ENCODE measurements at regions not wholly inside any gene's neighbourhood (a gene's known extent, or its start where the extent isn't known, plus 50 kb on each side); places are given as distances from the start of the nearest gene placed in this dataset.

DNA sequence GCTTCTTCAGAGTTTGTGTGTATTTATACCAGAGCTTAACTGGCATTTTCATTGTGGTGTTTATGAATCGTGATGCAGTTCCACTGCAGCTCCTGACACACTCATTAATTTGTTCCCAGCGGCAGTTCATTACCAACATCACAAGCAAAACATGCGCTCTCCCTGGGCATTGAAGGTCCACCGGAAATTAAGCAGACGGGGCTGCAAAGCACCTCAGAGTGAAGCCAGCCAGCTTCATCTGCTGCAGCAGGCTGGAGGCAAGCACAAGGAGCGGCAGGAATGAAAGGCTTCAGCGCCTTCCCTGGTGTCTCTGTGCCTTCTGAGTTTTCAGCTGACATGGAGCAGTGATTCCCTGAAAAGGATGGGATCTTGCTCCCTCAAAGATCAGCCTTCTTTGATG is 246.0 kb upstream of the SPTLC3 start:
- no peak overlapping the region for H3K27ac ChIP-seq
- ChIA-PET POLR2A (ENCODE audit: low non-redundant PET) (no interaction called here), CTCF (no interaction called here)
- TF ChIP-seq, protein P1, sequence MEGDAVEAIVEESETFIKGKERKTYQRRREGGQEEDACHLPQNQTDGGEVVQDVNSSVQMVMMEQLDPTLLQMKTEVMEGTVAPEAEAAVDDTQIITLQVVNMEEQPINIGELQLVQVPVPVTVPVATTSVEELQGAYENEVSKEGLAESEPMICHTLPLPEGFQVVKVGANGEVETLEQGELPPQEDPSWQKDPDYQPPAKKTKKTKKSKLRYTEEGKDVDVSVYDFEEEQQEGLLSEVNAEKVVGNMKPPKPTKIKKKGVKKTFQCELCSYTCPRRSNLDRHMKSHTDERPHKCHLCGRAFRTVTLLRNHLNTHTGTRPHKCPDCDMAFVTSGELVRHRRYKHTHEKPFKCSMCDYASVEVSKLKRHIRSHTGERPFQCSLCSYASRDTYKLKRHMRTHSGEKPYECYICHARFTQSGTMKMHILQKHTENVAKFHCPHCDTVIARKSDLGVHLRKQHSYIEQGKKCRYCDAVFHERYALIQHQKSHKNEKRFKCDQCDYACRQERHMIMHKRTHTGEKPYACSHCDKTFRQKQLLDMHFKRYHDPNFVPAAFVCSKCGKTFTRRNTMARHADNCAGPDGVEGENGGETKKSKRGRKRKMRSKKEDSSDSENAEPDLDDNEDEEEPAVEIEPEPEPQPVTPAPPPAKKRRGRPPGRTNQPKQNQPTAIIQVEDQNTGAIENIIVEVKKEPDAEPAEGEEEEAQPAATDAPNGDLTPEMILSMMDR (conservative IDR thresholded peaks at IDR 0.05; ENCODE audit: low read depth): no peak
- DNase-seq (ENCODE audit: low spot score): no peak

DNA sequence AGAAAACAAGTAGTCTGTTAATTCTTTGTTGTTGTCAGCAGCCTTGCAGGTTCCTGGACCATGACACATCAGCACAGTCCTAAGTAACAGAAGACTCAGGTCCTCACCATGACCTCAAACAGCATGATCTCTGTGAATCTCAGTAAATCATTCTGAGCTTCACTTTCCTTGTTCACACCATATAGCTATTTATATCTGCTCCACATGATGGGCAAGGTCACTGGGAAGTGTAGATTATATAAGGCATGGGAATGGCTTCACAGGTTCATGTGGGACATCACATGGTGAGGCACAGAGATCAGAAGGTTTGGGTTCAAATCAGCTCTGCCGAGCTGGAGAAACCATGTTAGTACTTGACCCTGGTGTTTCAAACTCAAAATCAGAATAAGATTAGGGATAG is 245.4 kb upstream of the SPTLC3 start:
- ChIA-PET CTCF (interaction anchor here (0.6 kb wide), 1 partner anchor 1690 kb away, joined by 4 read pairs; no protein-coding TSS in a partner anchor), POLR2A (ENCODE audit: low non-redundant PET) (no interaction called here)
- TF ChIP-seq, protein P1 (conservative IDR thresholded peaks at IDR 0.05; ENCODE audit: low read depth): no peak
- DNase-seq (ENCODE audit: low spot score): no peak
- H3K27ac ChIP-seq: no peak overlapping the region

DNA sequence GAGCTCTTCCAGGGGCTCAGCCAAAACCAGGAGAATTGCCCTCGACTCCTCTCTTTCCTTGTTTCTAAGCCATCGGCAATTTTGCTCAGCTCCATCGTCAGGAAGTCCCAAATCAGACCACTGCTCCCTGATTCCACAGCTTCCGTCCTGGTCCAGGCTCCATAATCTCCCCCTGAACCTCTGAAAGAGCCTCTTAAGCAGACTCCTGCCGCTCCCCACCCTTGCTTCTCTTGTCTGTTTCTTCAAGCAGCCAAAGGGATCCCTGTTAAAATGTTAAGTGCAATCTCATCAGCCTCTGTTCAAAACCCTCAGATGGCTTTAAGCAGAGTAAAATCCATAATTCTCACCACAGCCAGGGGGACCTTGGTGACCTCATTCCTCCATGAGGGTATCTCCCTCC is 244.7 kb upstream of the SPTLC3 start:
- ChIA-PET CTCF (interaction anchor here (0.6 kb wide), 1 partner anchor 1689 kb away, joined by 4 read pairs; no protein-coding TSS in a partner anchor), POLR2A (ENCODE audit: low non-redundant PET) (no interaction called here)
- no peak for DNase-seq (ENCODE audit: low spot score)
- TF ChIP-seq, protein P1 (conservative IDR thresholded peaks at IDR 0.05; ENCODE audit: low read depth): no peak
- no peak overlapping the region for H3K27ac ChIP-seq

DNA sequence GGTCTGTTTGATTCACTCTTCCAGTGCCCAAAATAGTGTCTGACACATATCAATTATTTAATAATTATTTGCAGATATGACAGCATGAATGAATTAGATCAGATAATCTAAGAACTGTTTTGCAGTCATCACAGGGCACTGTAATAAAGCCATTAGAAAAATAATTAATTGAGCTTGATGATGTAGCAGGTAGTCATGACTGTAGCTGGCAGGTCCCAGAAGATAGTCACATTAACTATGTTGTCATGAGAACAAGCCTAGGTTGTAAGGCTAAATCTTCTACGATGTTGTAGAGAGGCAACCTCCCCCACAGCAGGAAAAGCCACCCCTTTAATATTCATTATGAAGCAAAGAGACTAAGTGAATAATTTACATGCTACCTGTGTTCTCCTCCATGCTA is 243.9 kb upstream of the SPTLC3 start:
- ChIA-PET CTCF (no interaction called here), POLR2A (ENCODE audit: low non-redundant PET) (no interaction called here)
- no peak overlapping the region for H3K27ac ChIP-seq
- no peak for DNase-seq (ENCODE audit: low spot score)
- TF ChIP-seq, protein P1 (conservative IDR thresholded peaks at IDR 0.05; ENCODE audit: low read depth): no peak

DNA sequence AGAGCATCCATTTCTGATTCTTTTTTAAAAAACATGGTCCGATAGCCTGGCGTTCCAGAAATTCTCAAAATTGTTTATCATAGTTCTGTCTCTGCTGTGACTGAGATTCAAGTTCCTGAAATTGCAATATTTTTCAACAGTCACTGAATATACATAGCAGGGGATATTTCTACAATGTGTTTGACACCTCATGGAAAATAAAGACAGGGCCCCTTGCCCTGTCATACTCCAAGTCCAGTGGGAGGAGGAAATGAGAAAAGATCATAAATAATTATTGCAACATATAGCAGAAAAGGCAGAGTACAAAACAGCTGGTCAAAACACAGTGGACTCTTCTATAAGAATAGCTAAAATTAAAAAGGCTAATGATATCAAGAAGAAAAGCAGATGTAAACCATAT is 234.8 kb upstream of the SPTLC3 start:
- CTCF ChIA-PET: no interaction called here
- DNase-seq (ENCODE audit: low spot score): no peak
- TF ChIP-seq, protein P1 (conservative IDR thresholded peaks at IDR 0.05; ENCODE audit: low read depth): no peak
- POLR2A ChIA-PET (ENCODE audit: low non-redundant PET): no interaction called here
- no peak overlapping the region for H3K27ac ChIP-seq

DNA sequence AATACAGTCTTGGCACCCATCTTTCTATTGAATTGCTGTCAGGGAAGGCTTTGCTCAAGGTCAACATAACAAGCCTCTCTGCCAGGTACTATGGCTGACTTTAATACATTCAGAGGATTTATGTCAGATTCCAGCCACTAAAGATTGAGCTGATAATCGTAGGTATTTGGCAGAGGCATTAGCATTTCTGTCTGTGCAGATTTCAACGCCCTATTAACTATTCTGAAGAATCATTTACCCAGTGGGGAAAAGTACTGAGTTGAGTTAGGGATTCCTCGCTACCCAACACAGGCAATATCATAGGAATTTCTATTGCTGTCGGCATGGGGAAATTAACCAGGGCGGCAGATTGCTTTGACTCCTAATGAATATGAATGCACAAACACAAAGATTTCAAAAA is 233.7 kb upstream of the SPTLC3 start:
- ChIA-PET CTCF (no interaction called here), POLR2A (ENCODE audit: low non-redundant PET) (no interaction called here)
- DNase-seq (ENCODE audit: low spot score): no peak
- TF ChIP-seq, protein P1 (conservative IDR thresholded peaks at IDR 0.05; ENCODE audit: low read depth): no peak
- H3K27ac ChIP-seq: no peak overlapping the region

DNA sequence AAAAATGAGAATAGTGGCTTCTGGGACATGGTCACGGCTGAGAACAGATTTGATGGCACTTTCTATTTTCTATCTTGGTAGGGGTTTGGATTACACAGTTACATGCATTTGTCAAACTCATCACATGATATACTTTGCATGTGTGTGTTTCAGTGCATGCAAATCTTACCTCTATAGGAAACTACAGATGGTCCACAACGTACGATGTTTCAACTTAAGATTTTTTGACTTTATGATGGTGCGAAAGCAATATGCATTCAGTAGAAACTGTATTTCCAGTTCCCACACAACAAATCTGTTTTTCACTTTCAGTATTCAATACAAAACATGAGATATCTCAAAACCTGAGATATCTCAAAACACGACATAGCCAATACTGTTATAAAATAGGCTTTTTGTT is 231.8 kb upstream of the SPTLC3 start:
- TF ChIP-seq, protein P1 (conservative IDR thresholded peaks at IDR 0.05; ENCODE audit: low read depth): no peak
- ChIA-PET POLR2A (ENCODE audit: low non-redundant PET) (no interaction called here), CTCF (no interaction called here)
- DNase-seq (ENCODE audit: low spot score): no peak
- H3K27ac ChIP-seq: no peak overlapping the region
